HEK293T (cell line): ENCODE measurements at regions not wholly inside any gene's neighbourhood (a gene's known extent, or its start where the extent isn't known, plus 50 kb on each side); places are given as distances from the start of the nearest gene placed in this dataset.

Experiments
- ARNT ChIP-seq: fragments of 450-650 bp; IDR thresholded peaks from 2 replicates; pipeline ENCODE4 v1.6.1; 2017; ENCODE audit warnings: mild to moderate bottlenecking
- BHLHE40 ChIP-seq: fragments of 450-650 bp; IDR thresholded peaks from 2 replicates; pipeline ENCODE4 v1.6.1; 2016; ENCODE audit warnings: mild to moderate bottlenecking, moderate library complexity, borderline replicate concordance
- CTBP1 ChIP-seq: fragments of 450-650 bp; IDR thresholded peaks from 2 replicates; pipeline ENCODE4 v1.6.1; 2016; ENCODE audit warnings: borderline replicate concordance
- ELF4 ChIP-seq: fragments of 450-650 bp; IDR thresholded peaks from 2 replicates; pipeline ENCODE4 v1.6.1; 2017; ENCODE audit warnings: antibody characterized with exemption
- FOXA1 ChIP-seq: fragments of 450-650 bp; IDR thresholded peaks from 2 replicates; pipeline ENCODE4 v1.6.1; 2016; ENCODE audit warnings: mild to moderate bottlenecking
- FOXM1 ChIP-seq: fragments of 450-650 bp; IDR thresholded peaks from 2 replicates; pipeline ENCODE4 v1.6.1; 2017; ENCODE audit warnings: mild to moderate bottlenecking, borderline replicate concordance
- L3MBTL2 ChIP-seq: fragments of 450-650 bp; conservative IDR thresholded peaks from 2 replicates; pipeline ENCODE4 v1.6.1; 2016; ENCODE audit warnings: mild to moderate bottlenecking
- NFRKB ChIP-seq: fragments of 450-650 bp; IDR thresholded peaks from 2 replicates; pipeline ENCODE4 v1.6.1; 2016; ENCODE audit warnings: mild to moderate bottlenecking, moderate library complexity
- SP1 ChIP-seq: fragments of 450-650 bp; IDR thresholded peaks from 2 replicates; pipeline ENCODE4 v1.6.1; 2017
- TARDBP ChIP-seq: fragments of 450-650 bp; IDR thresholded peaks from 2 replicates; pipeline ENCODE4 v1.6.1; 2016
- ZNF384 ChIP-seq: fragments of 450-650 bp; IDR thresholded peaks from 2 replicates; pipeline ENCODE4 v1.6.1; 2016
- TF ChIP-seq, protein P1 (sequence below): fragments of 450-650 bp; IDR thresholded peaks from 2 replicates; pipeline ENCODE4 v1.6.1; 2016

DNA sequence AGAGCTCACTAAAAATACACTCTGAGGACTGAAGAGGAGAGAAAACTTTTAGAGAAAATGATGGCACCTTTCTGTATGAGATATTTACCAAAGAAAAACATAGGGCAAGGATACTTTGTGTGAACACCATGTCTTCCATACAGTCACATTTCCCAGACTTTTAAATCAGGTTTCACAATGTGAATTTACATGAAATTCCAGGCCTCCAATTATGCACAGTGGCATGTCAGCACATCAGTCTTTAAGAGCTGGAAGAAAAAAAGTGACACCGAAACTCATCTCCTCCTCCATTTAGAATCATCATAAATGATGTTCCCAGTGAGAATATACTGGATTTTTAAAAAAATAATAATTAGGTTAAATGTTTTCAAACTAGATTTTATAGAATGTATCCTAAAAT is 232.2 kb upstream of the UBASH3B start:
- TF ChIP-seq ZNF384 (no peak), CTBP1 (no peak), TARDBP (no peak), SP1 (no peak), BHLHE40 (no peak), FOXM1 (no peak), NFRKB (no peak), ARNT (no peak), FOXA1 (no peak), L3MBTL2 (no peak), ELF4 (no peak)
- TF ChIP-seq, protein P1, sequence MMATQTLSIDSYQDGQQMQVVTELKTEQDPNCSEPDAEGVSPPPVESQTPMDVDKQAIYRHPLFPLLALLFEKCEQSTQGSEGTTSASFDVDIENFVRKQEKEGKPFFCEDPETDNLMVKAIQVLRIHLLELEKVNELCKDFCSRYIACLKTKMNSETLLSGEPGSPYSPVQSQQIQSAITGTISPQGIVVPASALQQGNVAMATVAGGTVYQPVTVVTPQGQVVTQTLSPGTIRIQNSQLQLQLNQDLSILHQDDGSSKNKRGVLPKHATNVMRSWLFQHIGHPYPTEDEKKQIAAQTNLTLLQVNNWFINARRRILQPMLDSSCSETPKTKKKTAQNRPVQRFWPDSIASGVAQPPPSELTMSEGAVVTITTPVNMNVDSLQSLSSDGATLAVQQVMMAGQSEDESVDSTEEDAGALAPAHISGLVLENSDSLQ = no peak
